Fibroblast of skin of scalp (primary cell): ENCODE measurements at regions not wholly inside any gene's neighbourhood (a gene's known extent, or its start where the extent isn't known, plus 50 kb on each side); places are given as distances from the start of the nearest gene placed in this dataset.
A peak's percentile ranks its signal among the peaks of the same experiment; 100 is the strongest.

Experiments used
- DNase-seq: peaks from one replicate; pipeline ENCODE4 v3.0.0-alpha.2; 2013

GRCh38 chr4:33566649-33567048 is 2677.7 kb downstream of the ARAP2 start:
- DNase-seq: no peak

GRCh38 chr4:33577791-33578190 is 2666.5 kb downstream of the ARAP2 start:
- DNase-seq: no peak

- no peak for DNase-seq
These were observed 2664.4 kb downstream of the ARAP2 start for GRCh38 chr4:33579951-33580350.

- no peak for DNase-seq
These were observed 2651.6 kb downstream of the ARAP2 start for GRCh38 chr4:33592701-33593100.

- DNase-seq: no peak
These were observed 2637.4 kb downstream of the ARAP2 start for GRCh38 chr4:33606951-33607350.

GRCh38 chr4:33616121-33616520 is 2628.2 kb downstream of the ARAP2 start:
- no peak for DNase-seq

- no peak for DNase-seq
These were observed 2618.6 kb downstream of the ARAP2 start for GRCh38 chr4:33625748-33626147.

GRCh38 chr4:33626221-33626620 is 2618.1 kb downstream of the ARAP2 start:
- DNase-seq: no peak

- DNase-seq: peak; percentile 2
These were observed 2616.0 kb downstream of the ARAP2 start for GRCh38 chr4:33628296-33628695.

GRCh38 chr4:33649015-33649414 is 2595.3 kb downstream of the ARAP2 start:
- DNase-seq: peak; percentile 61

- DNase-seq: no peak
These were observed 2594.8 kb downstream of the ARAP2 start for GRCh38 chr4:33649471-33649870.

GRCh38 chr4:33650036-33650435 is 2594.3 kb downstream of the ARAP2 start:
- DNase-seq: no peak

- no peak for DNase-seq
These were observed 2585.3 kb downstream of the ARAP2 start for GRCh38 chr4:33658971-33659370.

GRCh38 chr4:33661636-33662035 is 2582.7 kb downstream of the ARAP2 start:
- DNase-seq: no peak

- DNase-seq: no peak
These were observed 2558.4 kb downstream of the ARAP2 start for GRCh38 chr4:33685939-33686338.

- DNase-seq: peak; percentile 22
These were observed 2548.3 kb downstream of the ARAP2 start for GRCh38 chr4:33696041-33696440.

- no peak for DNase-seq
These were observed 2547.7 kb downstream of the ARAP2 start for GRCh38 chr4:33696586-33696985.

- DNase-seq: peak; percentile 60
These were observed 2535.1 kb downstream of the ARAP2 start for GRCh38 chr4:33709247-33709646.

- peak; percentile 61 for DNase-seq
These were observed 2532.5 kb downstream of the ARAP2 start for GRCh38 chr4:33711826-33712225.

GRCh38 chr4:33714971-33715370 is 2529.3 kb downstream of the ARAP2 start:
- peak; percentile 18 for DNase-seq

- peak; percentile 89 for DNase-seq
These were observed 2528.4 kb downstream of the ARAP2 start for GRCh38 chr4:33715841-33716395.

- DNase-seq: peak; percentile 60
These were observed 2522.1 kb downstream of the ARAP2 start for GRCh38 chr4:33722254-33722653.

GRCh38 chr4:33722800-33723516 is 2521.4 kb downstream of the ARAP2 start:
- peak; percentile 50 for DNase-seq

GRCh38 chr4:33724685-33725084 is 2519.6 kb downstream of the ARAP2 start:
- DNase-seq: no peak

- DNase-seq: no peak
These were observed 2518.5 kb downstream of the ARAP2 start for GRCh38 chr4:33725861-33726260.
